GM23338 (cell line): ENCODE measurements at regions not wholly inside any gene's neighbourhood (a gene's known extent, or its start where the extent isn't known, plus 50 kb on each side); places are given as distances from the start of the nearest gene placed in this dataset.

Experiments used
- ATAC-seq: fragments of 200-7000 bp; cut with Tn5 transposase; 3 replicates; pipeline ENCODE4 v1.9.1; 2020
- DNase-seq: peaks from one replicate; pipeline ENCODE4 v3.0.0-alpha.2; 2015; ENCODE audit warnings: low spot score
- H2AFZ ChIP-seq: fragments of 200-600 bp; sonication (generic); 2 replicates; pipeline ENCODE4 v1.8.0; 2016; ENCODE audit warnings: antibody characterized with exemption, mild to moderate bottlenecking, moderate library complexity
- H3F3A ChIP-seq: fragments of 200-600 bp; sonication (generic); replicated peaks from 2 replicates; pipeline ENCODE4 v1.8.0; 2017; ENCODE audit warnings: antibody characterized with exemption, mixed run types, low read depth
- H3K27ac ChIP-seq: fragments of 200-600 bp; sonication (generic); 2 replicates; pipeline ENCODE4 v1.6.1; 2016; ENCODE audit warnings: low read depth
- H3K27me3 ChIP-seq: fragments of 200-600 bp; sonication (generic); 2 replicates; pipeline ENCODE4 v1.8.0; 2016; ENCODE audit warnings: mild to moderate bottlenecking, mixed run types, moderate library complexity; ENCODE audit not compliant: insufficient read depth
- H3K36me3 ChIP-seq: fragments of 200-600 bp; sonication (generic); 2 replicates; pipeline ENCODE4 v1.8.0; 2016; ENCODE audit warnings: mild to moderate bottlenecking; ENCODE audit not compliant: insufficient read depth
- H3K4me1 ChIP-seq: fragments of 200-600 bp; sonication (generic); 2 replicates; pipeline ENCODE4 v1.8.0; 2016; ENCODE audit warnings: mild to moderate bottlenecking, moderate library complexity; ENCODE audit not compliant: insufficient read depth
- H3K4me2 ChIP-seq: fragments of 200-600 bp; sonication (generic); 2 replicates; pipeline ENCODE4 v1.7.1; 2017; ENCODE audit warnings: mixed run types
- H3K4me3 ChIP-seq: fragments of 200-600 bp; sonication (generic); 2 replicates; pipeline ENCODE4 v1.6.1; 2016; ENCODE audit warnings: mixed run types
- H3K79me2 ChIP-seq: fragments of 200-600 bp; sonication (generic); replicated peaks from 2 replicates; pipeline ENCODE4 v1.8.0; 2017; ENCODE audit warnings: mild to moderate bottlenecking; ENCODE audit not compliant: insufficient read depth
- H3K9me2 ChIP-seq: fragments of 200-600 bp; sonication (generic); 2 replicates; pipeline ENCODE4 v1.8.0; 2017; ENCODE audit not compliant: insufficient read depth
- H4K20me1 ChIP-seq: fragments of 200-600 bp; sonication (generic); replicated peaks from 2 replicates; pipeline ENCODE4 v1.8.0; 2017; ENCODE audit warnings: mild to moderate bottlenecking; ENCODE audit not compliant: insufficient read depth
- H3K27ac Mint-ChIP-seq: 2 replicates; pipeline ENCODE4 v1.8.0; 2020; ENCODE audit warnings: inconsistent platforms, mild to moderate bottlenecking, moderate library complexity, mixed read lengths
- H3K27me3 Mint-ChIP-seq: 3 replicates; pipeline ENCODE4 v1.8.0; 2022; ENCODE audit warnings: low read depth, mild to moderate bottlenecking, moderate library complexity, mixed read lengths, inconsistent platforms; ENCODE audit not compliant: insufficient read depth, poor library complexity
- H3K36me3 Mint-ChIP-seq: 3 replicates; pipeline ENCODE4 v1.8.0; 2021; ENCODE audit warnings: low read depth, mild to moderate bottlenecking, inconsistent platforms, moderate library complexity, mixed read lengths
- H3K4me1 Mint-ChIP-seq: 3 replicates; pipeline ENCODE4 v1.8.0; 2020; ENCODE audit warnings: mild to moderate bottlenecking, inconsistent platforms, mixed read lengths
- H3K4me3 Mint-ChIP-seq: 3 replicates; pipeline ENCODE4 v1.8.0; 2021; ENCODE audit warnings: moderate library complexity, mild to moderate bottlenecking, inconsistent platforms, mixed read lengths
- H3K9me3 Mint-ChIP-seq: 3 replicates; pipeline ENCODE4 v1.8.0; 2020; ENCODE audit warnings: moderate library complexity, mild to moderate bottlenecking, inconsistent platforms, mixed read lengths
- EZH2 ChIP-seq: fragments of 200-600 bp; sonication (generic); IDR thresholded peaks from one replicate; pipeline ENCODE4 v1.8.0; 2017; ENCODE audit warnings: antibody characterized with exemption, mild to moderate bottlenecking, low read depth; ENCODE audit not compliant: unreplicated experiment
- EZH2phosphoT487 ChIP-seq: fragments of 200-600 bp; sonication (generic); IDR thresholded peaks from one replicate; pipeline ENCODE4 v1.8.1; 2018; ENCODE audit warnings: antibody characterized with exemption; ENCODE audit not compliant: unreplicated experiment
- JUNB ChIP-seq: IDR thresholded peaks from one replicate; pipeline ENCODE4 v1.6.1; 2016; ENCODE audit warnings: antibody characterized with exemption; ENCODE audit not compliant: unreplicated experiment
- NANOG ChIP-seq: IDR thresholded peaks from 2 replicates; pipeline ENCODE4 v1.6.1; 2016; ENCODE audit warnings: antibody characterized with exemption, borderline replicate concordance
- POLR2AphosphoS5 ChIP-seq: IDR thresholded peaks from 2 replicates; pipeline ENCODE4 v1.6.1; 2016; ENCODE audit warnings: antibody characterized with exemption, low read depth
- ZNF114 ChIP-seq: fragments of 250-450 bp; sonication (Bioruptor Pico); IDR thresholded peaks from 2 replicates; pipeline ENCODE4 v1.5.0; 2020; ENCODE audit warnings: mild to moderate bottlenecking, moderate library complexity
- ZNF331 ChIP-seq: fragments of 250-450 bp; sonication (Bioruptor Pico); IDR thresholded peaks from 2 replicates; pipeline ENCODE4 v1.5.0; 2020; ENCODE audit warnings: low read depth, mild to moderate bottlenecking, moderate library complexity
- TF ChIP-seq, protein P1 (sequence below): IDR thresholded peaks from one replicate; pipeline ENCODE4 v1.6.1; 2018; ENCODE audit warnings: antibody characterized with exemption; ENCODE audit not compliant: unreplicated experiment
- TF ChIP-seq, protein P2 (sequence below): fragments of 250-450 bp; sonication (Bioruptor Pico); IDR thresholded peaks from 2 replicates; pipeline ENCODE4 v1.5.0; 2020; ENCODE audit warnings: mild to moderate bottlenecking, moderate library complexity
- TF ChIP-seq, protein P3 (sequence below), 2 experiments: fragments of 200-600 bp in 1 of 2; sonication (generic) in 1 of 2; conservative IDR thresholded peaks; 2 replicates each; pipeline versions ENCODE4 v1.5.1 to v1.6.1; 2016 to 2017; ENCODE audit warnings: antibody characterized with exemption in 2 of 2, low read depth in 2 of 2, mild to moderate bottlenecking in 2 of 2, moderate library complexity in 1 of 2

GRCh38 chr3:127363891-127364290 lies 76.0 kb upstream of the PRR20G start (continued):
- TF ChIP-seq JUNB (no peak), ZNF114 (CRISPR knock-in tag) (no peak), EZH2 (no peak), POLR2AphosphoS5 (no peak)
- TF ChIP-seq, protein P1, sequence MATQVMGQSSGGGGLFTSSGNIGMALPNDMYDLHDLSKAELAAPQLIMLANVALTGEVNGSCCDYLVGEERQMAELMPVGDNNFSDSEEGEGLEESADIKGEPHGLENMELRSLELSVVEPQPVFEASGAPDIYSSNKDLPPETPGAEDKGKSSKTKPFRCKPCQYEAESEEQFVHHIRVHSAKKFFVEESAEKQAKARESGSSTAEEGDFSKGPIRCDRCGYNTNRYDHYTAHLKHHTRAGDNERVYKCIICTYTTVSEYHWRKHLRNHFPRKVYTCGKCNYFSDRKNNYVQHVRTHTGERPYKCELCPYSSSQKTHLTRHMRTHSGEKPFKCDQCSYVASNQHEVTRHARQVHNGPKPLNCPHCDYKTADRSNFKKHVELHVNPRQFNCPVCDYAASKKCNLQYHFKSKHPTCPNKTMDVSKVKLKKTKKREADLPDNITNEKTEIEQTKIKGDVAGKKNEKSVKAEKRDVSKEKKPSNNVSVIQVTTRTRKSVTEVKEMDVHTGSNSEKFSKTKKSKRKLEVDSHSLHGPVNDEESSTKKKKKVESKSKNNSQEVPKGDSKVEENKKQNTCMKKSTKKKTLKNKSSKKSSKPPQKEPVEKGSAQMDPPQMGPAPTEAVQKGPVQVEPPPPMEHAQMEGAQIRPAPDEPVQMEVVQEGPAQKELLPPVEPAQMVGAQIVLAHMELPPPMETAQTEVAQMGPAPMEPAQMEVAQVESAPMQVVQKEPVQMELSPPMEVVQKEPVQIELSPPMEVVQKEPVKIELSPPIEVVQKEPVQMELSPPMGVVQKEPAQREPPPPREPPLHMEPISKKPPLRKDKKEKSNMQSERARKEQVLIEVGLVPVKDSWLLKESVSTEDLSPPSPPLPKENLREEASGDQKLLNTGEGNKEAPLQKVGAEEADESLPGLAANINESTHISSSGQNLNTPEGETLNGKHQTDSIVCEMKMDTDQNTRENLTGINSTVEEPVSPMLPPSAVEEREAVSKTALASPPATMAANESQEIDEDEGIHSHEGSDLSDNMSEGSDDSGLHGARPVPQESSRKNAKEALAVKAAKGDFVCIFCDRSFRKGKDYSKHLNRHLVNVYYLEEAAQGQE = no peak

GRCh38 chr3:127363171-127363570 lies 75.3 kb upstream of the PRR20G start:
- peaks cover 2% of the 10 kb centered on the region for H3K27me3 Mint-ChIP-seq
- Histone ChIP-seq H3K4me2 (no peak overlapping the region), H2AFZ (no peak overlapping the region), H3K4me3 (no peak overlapping the region), H3K9me2 (no peaks in the 10 kb centered on the region), H3F3A (no peaks in the 10 kb centered on the region), H3K4me1 (no peaks in the 10 kb centered on the region), H3K27ac (no peak overlapping the region), H3K27me3 (no peaks in the 10 kb centered on the region), H3K79me2 (no peaks in the 10 kb centered on the region), H3K36me3 (no peaks in the 10 kb centered on the region), H4K20me1 (no peaks in the 10 kb centered on the region)
- no peak overlapping the region for H3K27ac Mint-ChIP-seq
- H3K9me3 Mint-ChIP-seq = peaks cover 8% of the 10 kb centered on the region
- DNase-seq = no peak
- peaks cover 4% of the 10 kb centered on the region; the same call in 1 of the 3 replicates for H3K36me3 Mint-ChIP-seq
- no peak for ATAC-seq
- H3K4me1 Mint-ChIP-seq = peaks cover 11% of the 10 kb centered on the region
- no peak overlapping the region for H3K4me3 Mint-ChIP-seq
- no peak for TF ChIP-seq EZH2
- no peak for TF ChIP-seq POLR2AphosphoS5
- no peak for TF ChIP-seq JUNB
- TF ChIP-seq, protein P2, sequence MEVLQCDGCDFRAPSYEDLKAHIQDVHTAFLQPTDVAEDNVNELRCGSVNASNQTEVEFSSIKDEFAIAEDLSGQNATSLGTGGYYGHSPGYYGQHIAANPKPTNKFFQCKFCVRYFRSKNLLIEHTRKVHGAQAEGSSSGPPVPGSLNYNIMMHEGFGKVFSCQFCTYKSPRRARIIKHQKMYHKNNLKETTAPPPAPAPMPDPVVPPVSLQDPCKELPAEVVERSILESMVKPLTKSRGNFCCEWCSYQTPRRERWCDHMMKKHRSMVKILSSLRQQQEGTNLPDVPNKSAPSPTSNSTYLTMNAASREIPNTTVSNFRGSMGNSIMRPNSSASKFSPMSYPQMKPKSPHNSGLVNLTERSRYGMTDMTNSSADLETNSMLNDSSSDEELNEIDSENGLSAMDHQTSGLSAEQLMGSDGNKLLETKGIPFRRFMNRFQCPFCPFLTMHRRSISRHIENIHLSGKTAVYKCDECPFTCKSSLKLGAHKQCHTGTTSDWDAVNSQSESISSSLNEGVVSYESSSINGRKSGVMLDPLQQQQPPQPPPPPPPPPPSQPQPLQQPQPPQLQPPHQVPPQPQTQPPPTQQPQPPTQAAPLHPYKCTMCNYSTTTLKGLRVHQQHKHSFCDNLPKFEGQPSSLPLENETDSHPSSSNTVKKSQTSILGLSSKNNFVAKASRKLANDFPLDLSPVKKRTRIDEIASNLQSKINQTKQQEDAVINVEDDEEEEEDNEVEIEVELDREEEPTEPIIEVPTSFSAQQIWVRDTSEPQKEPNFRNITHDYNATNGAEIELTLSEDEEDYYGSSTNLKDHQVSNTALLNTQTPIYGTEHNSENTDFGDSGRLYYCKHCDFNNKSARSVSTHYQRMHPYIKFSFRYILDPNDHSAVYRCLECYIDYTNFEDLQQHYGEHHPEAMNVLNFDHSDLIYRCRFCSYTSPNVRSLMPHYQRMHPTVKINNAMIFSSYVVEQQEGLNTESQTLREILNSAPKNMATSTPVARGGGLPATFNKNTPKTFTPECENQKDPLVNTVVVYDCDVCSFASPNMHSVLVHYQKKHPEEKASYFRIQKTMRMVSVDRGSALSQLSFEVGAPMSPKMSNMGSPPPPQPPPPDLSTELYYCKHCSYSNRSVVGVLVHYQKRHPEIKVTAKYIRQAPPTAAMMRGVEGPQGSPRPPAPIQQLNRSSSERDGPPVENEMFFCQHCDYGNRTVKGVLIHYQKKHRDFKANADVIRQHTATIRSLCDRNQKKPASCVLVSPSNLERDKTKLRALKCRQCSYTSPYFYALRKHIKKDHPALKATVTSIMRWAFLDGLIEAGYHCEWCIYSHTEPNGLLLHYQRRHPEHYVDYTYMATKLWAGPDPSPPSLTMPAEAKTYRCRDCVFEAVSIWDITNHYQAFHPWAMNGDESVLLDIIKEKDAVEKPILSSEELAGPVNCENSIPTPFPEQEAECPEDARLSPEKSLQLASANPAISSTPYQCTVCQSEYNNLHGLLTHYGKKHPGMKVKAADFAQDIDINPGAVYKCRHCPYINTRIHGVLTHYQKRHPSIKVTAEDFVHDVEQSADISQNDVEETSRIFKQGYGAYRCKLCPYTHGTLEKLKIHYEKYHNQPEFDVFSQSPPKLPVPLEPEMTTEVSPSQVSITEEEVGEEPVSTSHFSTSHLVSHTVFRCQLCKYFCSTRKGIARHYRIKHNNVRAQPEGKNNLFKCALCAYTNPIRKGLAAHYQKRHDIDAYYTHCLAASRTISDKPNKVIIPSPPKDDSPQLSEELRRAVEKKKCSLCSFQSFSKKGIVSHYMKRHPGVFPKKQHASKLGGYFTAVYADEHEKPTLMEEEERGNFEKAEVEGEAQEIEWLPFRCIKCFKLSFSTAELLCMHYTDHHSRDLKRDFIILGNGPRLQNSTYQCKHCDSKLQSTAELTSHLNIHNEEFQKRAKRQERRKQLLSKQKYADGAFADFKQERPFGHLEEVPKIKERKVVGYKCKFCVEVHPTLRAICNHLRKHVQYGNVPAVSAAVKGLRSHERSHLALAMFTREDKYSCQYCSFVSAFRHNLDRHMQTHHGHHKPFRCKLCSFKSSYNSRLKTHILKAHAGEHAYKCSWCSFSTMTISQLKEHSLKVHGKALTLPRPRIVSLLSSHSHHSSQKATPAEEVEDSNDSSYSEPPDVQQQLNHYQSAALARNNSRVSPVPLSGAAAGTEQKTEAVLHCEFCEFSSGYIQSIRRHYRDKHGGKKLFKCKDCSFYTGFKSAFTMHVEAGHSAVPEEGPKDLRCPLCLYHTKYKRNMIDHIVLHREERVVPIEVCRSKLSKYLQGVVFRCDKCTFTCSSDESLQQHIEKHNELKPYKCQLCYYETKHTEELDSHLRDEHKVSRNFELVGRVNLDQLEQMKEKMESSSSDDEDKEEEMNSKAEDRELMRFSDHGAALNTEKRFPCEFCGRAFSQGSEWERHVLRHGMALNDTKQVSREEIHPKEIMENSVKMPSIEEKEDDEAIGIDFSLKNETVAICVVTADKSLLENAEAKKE (CRISPR knock-in tag) = no peak
- no peak for TF ChIP-seq ZNF331
- no peak for TF ChIP-seq ZNF114 (CRISPR knock-in tag)
- TF ChIP-seq, protein P3, sequence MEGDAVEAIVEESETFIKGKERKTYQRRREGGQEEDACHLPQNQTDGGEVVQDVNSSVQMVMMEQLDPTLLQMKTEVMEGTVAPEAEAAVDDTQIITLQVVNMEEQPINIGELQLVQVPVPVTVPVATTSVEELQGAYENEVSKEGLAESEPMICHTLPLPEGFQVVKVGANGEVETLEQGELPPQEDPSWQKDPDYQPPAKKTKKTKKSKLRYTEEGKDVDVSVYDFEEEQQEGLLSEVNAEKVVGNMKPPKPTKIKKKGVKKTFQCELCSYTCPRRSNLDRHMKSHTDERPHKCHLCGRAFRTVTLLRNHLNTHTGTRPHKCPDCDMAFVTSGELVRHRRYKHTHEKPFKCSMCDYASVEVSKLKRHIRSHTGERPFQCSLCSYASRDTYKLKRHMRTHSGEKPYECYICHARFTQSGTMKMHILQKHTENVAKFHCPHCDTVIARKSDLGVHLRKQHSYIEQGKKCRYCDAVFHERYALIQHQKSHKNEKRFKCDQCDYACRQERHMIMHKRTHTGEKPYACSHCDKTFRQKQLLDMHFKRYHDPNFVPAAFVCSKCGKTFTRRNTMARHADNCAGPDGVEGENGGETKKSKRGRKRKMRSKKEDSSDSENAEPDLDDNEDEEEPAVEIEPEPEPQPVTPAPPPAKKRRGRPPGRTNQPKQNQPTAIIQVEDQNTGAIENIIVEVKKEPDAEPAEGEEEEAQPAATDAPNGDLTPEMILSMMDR (conservative IDR thresholded peaks at IDR 0.05; ENCODE audit: low read depth in 2 of 2) = no peak
- TF ChIP-seq, protein P1 = no peak
- TF ChIP-seq EZH2phosphoT487 = no peak
- no peak for TF ChIP-seq NANOG
